HG02885 (cell line): ENCODE measurements at regions not wholly inside any gene's neighbourhood (a gene's known extent, or its start where the extent isn't known, plus 50 kb on each side); places are given as distances from the start of the nearest gene placed in this dataset.

Experiments
- ATAC-seq: cut with Tn5 transposase; IDR thresholded peaks from one replicate; pipeline ENCODE4 v1.9.1; 2021; ENCODE audit warnings: mild to moderate bottlenecking; ENCODE audit not compliant: unreplicated experiment, poor library complexity

DNA sequence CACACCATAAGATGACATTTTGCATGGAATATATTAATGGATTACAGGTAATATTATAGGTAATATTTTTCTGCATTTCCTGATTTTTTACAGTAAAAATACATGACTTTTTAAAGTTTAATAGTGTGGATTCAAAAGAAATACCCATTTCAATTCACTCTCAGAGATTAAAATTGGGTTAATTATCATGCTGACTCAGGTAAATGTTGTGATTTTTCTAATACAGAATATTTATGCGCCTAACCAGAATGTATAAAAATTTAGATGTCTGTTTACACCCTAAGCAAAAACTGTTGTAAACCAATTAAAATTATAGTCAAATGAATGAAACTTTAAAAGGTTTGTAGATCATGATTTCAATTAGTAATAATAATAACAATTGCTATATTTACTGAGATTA lies 117.2 kb upstream of the FLRT2 start:
- ATAC-seq: no peak

GRCh38 chr14:85413836-85414526 lies 116.0 kb upstream of the FLRT2 start:
- no peak for ATAC-seq

GRCh38 chr14:85415015-85415712 lies 114.8 kb upstream of the FLRT2 start:
- no peak for ATAC-seq

- no peak for ATAC-seq
These were observed 113.2 kb upstream of the FLRT2 start for GRCh38 chr14:85416771-85417170.

DNA sequence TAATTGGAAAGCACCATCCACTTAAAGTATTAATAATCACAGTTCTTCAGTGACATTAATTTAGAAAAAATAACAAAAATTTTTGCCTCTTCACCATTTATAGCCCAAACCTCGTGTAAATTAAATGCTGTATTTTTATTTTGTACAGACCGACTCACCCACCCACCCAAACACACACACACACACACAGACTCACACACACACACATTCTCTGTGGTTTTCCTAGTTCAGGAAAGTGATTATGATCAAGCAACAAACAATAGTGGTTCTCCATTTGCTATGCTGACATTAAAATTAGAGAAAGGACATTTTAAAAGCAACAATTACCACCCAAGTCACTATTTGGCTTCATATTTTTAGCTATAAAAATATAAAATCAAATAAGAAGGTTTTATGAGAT lies 112.5 kb upstream of the FLRT2 start:
- no peak for ATAC-seq

GRCh38 chr14:85418721-85419120 lies 111.2 kb upstream of the FLRT2 start:
- no peak for ATAC-seq

DNA sequence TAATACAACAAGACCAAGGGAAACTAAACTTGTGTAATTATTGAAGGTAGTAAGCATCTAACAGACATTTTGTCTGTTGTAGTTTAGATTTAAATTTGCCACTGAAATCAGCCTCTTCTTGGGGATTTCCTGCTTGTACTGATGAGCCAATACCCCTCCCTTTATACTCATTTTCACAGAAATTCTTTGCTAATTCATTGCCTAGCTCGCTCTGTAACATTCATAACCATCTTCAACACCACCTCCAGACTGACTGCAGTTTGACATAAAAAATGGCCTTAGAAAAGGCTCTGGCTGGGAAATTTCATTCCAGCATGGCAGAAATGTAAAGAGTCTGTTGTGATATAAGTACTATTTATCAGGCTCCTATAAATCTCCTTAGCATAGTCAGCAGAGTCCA lies 109.7 kb upstream of the FLRT2 start:
- no peak for ATAC-seq

GRCh38 chr14:85420707-85421106 lies 109.2 kb upstream of the FLRT2 start:
- ATAC-seq: no peak

- ATAC-seq: no peak
These were observed 108.6 kb upstream of the FLRT2 start for GRCh38 chr14:85421186-85421877.

GRCh38 chr14:85423889-85424288 lies 106.1 kb upstream of the FLRT2 start:
- ATAC-seq: no peak

DNA sequence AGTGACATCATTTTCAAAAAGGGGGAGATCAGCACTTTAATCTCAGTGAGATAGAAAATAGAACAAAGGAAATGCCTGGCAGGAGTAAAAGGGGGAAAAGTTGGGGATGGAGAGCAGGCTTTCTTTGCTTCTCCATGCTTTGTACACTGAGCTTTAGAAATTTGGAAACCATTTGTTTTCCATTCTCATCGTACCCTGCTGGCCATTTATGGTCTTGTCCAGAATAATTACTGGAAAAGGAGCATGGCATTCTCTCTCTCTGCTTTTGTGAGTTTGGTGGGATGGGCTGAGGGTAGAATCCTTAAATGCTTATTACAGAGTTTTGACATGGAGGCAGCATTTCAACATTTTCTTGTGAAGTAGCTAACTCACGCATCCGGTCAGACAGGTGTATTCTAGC lies 104.4 kb upstream of the FLRT2 start:
- no peak for ATAC-seq

- no peak for ATAC-seq
These were observed 103.6 kb upstream of the FLRT2 start for GRCh38 chr14:85426068-85426935.

- no peak for ATAC-seq
These were observed 101.0 kb upstream of the FLRT2 start for GRCh38 chr14:85428926-85429325.

- ATAC-seq: no peak
These were observed 92.8 kb upstream of the FLRT2 start for GRCh38 chr14:85437148-85437547.

DNA sequence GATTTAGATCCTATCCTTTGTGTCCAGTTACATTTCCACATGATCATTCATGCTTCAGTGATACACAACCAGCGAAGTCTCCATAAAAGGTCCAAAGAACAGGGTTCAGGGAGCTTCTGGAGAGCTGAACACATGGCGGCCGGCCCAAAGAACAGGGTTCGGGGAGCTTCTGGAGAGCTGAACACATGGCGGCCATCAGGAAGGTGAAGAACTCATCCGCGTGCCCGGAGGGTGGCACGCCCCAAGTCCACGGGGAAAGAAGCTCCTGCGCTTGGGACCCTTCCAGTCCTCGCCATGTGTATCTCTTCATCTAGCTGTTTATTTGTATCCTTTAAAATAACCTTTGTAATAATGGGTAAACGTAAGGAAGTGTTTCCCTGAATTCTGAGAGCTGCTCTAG lies 91.9 kb upstream of the FLRT2 start:
- no peak for ATAC-seq

GRCh38 chr14:85438481-85438942 lies 91.4 kb upstream of the FLRT2 start:
- ATAC-seq: no peak

GRCh38 chr14:85439696-85440328 lies 90.1 kb upstream of the FLRT2 start:
- ATAC-seq: no peak

DNA sequence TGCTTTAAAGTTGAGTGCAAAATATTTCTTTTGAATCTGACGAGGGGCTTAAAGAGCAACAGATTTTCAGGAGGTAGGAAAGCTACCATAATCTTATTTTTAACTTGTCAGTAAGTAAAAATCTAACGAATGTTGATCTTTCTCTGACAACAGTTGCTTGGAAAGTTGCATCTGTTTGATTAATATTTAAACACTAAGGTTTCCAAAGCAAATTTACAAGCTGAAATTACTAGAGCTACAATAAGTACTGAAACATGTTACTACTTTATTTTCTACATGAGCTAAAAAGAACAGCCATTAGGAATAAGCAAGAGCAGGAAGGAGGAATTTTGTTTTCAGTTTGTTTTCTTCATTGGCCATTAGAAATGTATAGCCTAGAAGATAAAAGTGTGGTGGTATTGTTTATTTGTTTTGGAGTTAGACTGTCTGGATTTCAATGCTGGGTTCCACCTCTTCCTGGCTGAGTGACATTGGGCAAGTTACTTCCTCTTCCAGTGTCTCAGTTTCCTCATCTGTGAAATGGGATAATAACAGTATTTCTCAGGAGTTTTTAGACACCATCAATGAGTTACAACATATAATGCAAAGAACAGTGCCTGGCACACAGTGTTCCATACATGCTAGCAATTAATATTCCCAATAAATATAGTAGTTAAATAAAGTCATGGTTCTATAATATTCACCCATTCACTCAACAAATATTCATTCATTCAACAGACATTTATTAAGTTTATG lies 87.9 kb upstream of the FLRT2 start:
- no peak for ATAC-seq

GRCh38 chr14:85442996-85443395 lies 86.9 kb upstream of the FLRT2 start:
- ATAC-seq: no peak
